ENCODE measurements at regions not wholly inside any gene's neighbourhood (a gene's known extent, or its start where the extent isn't known, plus 50 kb on each side); places are given as distances from the start of the nearest gene placed in this dataset.

DNA sequence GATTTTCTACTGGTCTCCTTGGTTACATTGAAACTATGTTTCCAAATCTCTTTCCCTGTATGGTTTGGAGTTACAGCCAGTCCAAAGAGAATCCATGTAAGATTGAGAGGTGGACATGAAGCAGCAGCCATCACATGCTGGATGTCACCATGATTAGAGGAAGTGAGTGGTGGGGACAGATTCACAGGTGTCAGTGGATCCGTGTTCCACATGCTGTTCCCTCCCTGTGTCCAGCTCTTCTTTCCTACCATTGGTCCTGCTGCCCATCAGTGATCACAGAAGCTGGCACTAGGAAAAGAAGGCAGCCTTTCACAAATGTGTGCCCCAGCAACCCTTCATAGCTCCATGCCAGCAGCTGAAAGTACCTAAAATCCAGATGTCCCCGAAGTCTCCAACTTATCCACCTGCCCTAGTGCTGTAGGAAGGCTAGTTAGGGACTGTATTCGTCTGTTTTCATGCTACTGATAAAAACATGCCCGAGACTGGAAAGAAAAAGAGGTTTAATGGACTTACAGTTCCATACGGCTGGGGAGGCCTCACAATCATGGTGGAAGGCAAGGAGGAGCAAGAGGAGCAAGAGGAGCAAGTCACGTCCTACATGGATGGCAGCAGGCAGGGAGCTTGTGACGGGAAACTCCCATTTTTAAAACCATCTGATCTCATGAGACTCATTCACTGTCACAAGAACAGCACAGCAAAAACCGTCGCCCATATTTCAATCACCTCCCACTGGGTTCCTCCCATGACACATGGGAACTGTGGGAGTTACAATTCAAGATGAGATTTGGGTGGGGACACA is 207.5 kb downstream of the INSIG2 start:
- DNase-seq (ENCODE audit: low spot score), result no peak
- Histone ChIP-seq H3K4me1 (ENCODE audit: control insufficient read depth in 4 of 4, insufficient read depth in 4 of 4, low read length in 3 of 4) (no peaks in the 10 kb centered on the region), H3K27me3 (ENCODE audit: control insufficient read depth in 4 of 4, insufficient read depth in 4 of 4, low read length in 3 of 4) (peaks cover 0 to 2% (median 0%) of the 10 kb centered on the region in 4 donors), H3K27ac (ENCODE audit: low read depth in 1 of 2, low read length in 2 of 2) (no peak overlapping the region), H3K4me3 (ENCODE audit: low read depth in 1 of 3, low read length in 3 of 3) (no peak overlapping the region), H3K9ac (ENCODE audit: low read depth in 1 of 2, low read length in 2 of 2) (no peak overlapping the region), H3K9me3 (ENCODE audit: control insufficient read depth in 4 of 4, low read length in 3 of 4) (no peaks in the 10 kb centered on the region), H3K36me3 (ENCODE audit: control insufficient read depth in 4 of 4, insufficient read depth in 3 of 4, low read depth in 1 of 4, low read length in 3 of 4) (no peaks in the 10 kb centered on the region)
- TF ChIP-seq, protein P1, sequence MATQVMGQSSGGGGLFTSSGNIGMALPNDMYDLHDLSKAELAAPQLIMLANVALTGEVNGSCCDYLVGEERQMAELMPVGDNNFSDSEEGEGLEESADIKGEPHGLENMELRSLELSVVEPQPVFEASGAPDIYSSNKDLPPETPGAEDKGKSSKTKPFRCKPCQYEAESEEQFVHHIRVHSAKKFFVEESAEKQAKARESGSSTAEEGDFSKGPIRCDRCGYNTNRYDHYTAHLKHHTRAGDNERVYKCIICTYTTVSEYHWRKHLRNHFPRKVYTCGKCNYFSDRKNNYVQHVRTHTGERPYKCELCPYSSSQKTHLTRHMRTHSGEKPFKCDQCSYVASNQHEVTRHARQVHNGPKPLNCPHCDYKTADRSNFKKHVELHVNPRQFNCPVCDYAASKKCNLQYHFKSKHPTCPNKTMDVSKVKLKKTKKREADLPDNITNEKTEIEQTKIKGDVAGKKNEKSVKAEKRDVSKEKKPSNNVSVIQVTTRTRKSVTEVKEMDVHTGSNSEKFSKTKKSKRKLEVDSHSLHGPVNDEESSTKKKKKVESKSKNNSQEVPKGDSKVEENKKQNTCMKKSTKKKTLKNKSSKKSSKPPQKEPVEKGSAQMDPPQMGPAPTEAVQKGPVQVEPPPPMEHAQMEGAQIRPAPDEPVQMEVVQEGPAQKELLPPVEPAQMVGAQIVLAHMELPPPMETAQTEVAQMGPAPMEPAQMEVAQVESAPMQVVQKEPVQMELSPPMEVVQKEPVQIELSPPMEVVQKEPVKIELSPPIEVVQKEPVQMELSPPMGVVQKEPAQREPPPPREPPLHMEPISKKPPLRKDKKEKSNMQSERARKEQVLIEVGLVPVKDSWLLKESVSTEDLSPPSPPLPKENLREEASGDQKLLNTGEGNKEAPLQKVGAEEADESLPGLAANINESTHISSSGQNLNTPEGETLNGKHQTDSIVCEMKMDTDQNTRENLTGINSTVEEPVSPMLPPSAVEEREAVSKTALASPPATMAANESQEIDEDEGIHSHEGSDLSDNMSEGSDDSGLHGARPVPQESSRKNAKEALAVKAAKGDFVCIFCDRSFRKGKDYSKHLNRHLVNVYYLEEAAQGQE (IDR thresholded peaks at IDR 0.05), result no peak
- TF ChIP-seq MAX (IDR thresholded peaks at IDR 0.05), result no peak
- 81% methylated on average over 9 of the region's 9 CpGs for WGBS

DNA sequence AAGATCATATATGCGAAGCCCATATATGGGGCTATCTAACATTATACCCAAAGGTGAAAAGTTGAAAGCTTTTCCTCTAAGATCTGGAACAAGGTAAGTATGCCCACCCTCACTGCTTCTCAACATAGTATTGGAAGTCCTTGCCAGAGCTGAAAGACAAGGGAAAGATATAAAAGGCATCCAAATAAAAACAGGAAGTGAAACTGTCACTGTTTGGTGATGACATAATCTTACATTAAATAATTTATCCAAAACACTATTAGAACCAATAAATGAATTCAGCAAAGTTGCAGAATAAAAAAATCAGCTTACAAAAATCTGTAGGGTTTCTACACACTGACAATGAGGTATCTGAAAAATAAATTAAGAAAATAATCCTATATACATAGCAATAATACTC is 205.8 kb downstream of the INSIG2 start:
- WGBS, result 95% methylated on average over 1 of the region's 1 CpG
- no peak overlapping the region for H3K4me3 ChIP-seq (ENCODE audit: low read depth in 1 of 3, low read length in 3 of 3)
- no peak overlapping the region for H3K27ac ChIP-seq (ENCODE audit: low read depth in 1 of 2, low read length in 2 of 2)
- DNase-seq (ENCODE audit: low spot score), result no peak
- no peaks in the 10 kb centered on the region for H3K9me3 ChIP-seq (ENCODE audit: control insufficient read depth in 4 of 4, low read length in 3 of 4)
- H3K36me3 ChIP-seq (ENCODE audit: control insufficient read depth in 4 of 4, insufficient read depth in 3 of 4, low read depth in 1 of 4, low read length in 3 of 4), result no peaks in the 10 kb centered on the region
- no peaks in the 10 kb centered on the region for H3K4me1 ChIP-seq (ENCODE audit: control insufficient read depth in 4 of 4, insufficient read depth in 4 of 4, low read length in 3 of 4)
- no peak overlapping the region for H3K9ac ChIP-seq (ENCODE audit: low read depth in 1 of 2, low read length in 2 of 2)
- H3K27me3 ChIP-seq (ENCODE audit: control insufficient read depth in 4 of 4, insufficient read depth in 4 of 4, low read length in 3 of 4), result peaks cover 0 to 2% (median 0%) of the 10 kb centered on the region in 4 donors
- TF ChIP-seq CTCF (IDR thresholded peaks at IDR 0.05; ENCODE audit: low read depth, low read length, missing input control) (no peak), HNF4A (conservative IDR thresholded peaks at IDR 0.05) (no peak), YY1 (IDR thresholded peaks at IDR 0.05) (no peak), FOXA2 (IDR thresholded peaks at IDR 0.05) (no peak)

GRCh38 chr2:118292991-118293390 is 204.7 kb downstream of the INSIG2 start:
- TF ChIP-seq FOXA1 (IDR thresholded peaks at IDR 0.05), result no peak
- no peak for TF ChIP-seq SP1 (IDR thresholded peaks at IDR 0.05)
- TF ChIP-seq, protein P2, sequence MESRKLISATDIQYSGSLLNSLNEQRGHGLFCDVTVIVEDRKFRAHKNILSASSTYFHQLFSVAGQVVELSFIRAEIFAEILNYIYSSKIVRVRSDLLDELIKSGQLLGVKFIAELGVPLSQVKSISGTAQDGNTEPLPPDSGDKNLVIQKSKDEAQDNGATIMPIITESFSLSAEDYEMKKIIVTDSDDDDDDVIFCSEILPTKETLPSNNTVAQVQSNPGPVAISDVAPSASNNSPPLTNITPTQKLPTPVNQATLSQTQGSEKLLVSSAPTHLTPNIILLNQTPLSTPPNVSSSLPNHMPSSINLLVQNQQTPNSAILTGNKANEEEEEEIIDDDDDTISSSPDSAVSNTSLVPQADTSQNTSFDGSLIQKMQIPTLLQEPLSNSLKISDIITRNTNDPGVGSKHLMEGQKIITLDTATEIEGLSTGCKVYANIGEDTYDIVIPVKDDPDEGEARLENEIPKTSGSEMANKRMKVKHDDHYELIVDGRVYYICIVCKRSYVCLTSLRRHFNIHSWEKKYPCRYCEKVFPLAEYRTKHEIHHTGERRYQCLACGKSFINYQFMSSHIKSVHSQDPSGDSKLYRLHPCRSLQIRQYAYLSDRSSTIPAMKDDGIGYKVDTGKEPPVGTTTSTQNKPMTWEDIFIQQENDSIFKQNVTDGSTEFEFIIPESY (IDR thresholded peaks at IDR 0.05), result no peak
- TF ChIP-seq CTCF (IDR thresholded peaks at IDR 0.05; ENCODE audit: low read depth, low read length, missing input control), result no peak
- TF ChIP-seq HNF4G (IDR thresholded peaks at IDR 0.05), result no peak
- no peak for TF ChIP-seq JUND (IDR thresholded peaks at IDR 0.05)
- TF ChIP-seq MAX (IDR thresholded peaks at IDR 0.05), result no peak
- no peak for TF ChIP-seq RAD21 (IDR thresholded peaks at IDR 0.05)
- TF ChIP-seq TAF1 (conservative IDR thresholded peaks at IDR 0.05), result no peak
- TF ChIP-seq GABPA (IDR thresholded peaks at IDR 0.05 in 1 of 2, conservative IDR thresholded peaks at IDR 0.05 in 1 of 2), result no peak
- TF ChIP-seq HNF4A (conservative IDR thresholded peaks at IDR 0.05), result no peak
- no peaks in the 10 kb centered on the region for H3K36me3 ChIP-seq (ENCODE audit: control insufficient read depth in 4 of 4, insufficient read depth in 3 of 4, low read depth in 1 of 4, low read length in 3 of 4)
- H3K4me1 ChIP-seq (ENCODE audit: control insufficient read depth in 4 of 4, insufficient read depth in 4 of 4, low read length in 3 of 4), result no peaks in the 10 kb centered on the region
- no peak for DNase-seq (ENCODE audit: low spot score)
- H3K9me3 ChIP-seq (ENCODE audit: control insufficient read depth in 4 of 4, low read length in 3 of 4), result no peaks in the 10 kb centered on the region
- H3K27ac ChIP-seq (ENCODE audit: low read depth in 1 of 2, low read length in 2 of 2), result no peak overlapping the region
- 64% methylated on average over 2 of the region's 2 CpGs for WGBS
- no peak overlapping the region for H3K9ac ChIP-seq (ENCODE audit: low read depth in 1 of 2, low read length in 2 of 2)
- no peak overlapping the region for H3K4me3 ChIP-seq (ENCODE audit: low read depth in 1 of 3, low read length in 3 of 3)
- peaks cover 0 to 2% (median 0%) of the 10 kb centered on the region in 4 donors for H3K27me3 ChIP-seq (ENCODE audit: control insufficient read depth in 4 of 4, insufficient read depth in 4 of 4, low read length in 3 of 4)

All from liver (tissue), 8 donors.